Activated CD4-positive, alpha-beta T cell treated with anti-CD3 and anti-CD28 coated beads, Interleukin-2, amount 50 U/mL, for 48 hours (primary cell): ENCODE measurements at regions not wholly inside any gene's neighbourhood (a gene's known extent, or its start where the extent isn't known, plus 50 kb on each side); places are given as distances from the start of the nearest gene placed in this dataset.

ENCODE experiments used
- DNase-seq, 2 experiments: peaks; one replicate each; pipeline ENCODE4 v3.0.0-alpha.2; 2020

DNA sequence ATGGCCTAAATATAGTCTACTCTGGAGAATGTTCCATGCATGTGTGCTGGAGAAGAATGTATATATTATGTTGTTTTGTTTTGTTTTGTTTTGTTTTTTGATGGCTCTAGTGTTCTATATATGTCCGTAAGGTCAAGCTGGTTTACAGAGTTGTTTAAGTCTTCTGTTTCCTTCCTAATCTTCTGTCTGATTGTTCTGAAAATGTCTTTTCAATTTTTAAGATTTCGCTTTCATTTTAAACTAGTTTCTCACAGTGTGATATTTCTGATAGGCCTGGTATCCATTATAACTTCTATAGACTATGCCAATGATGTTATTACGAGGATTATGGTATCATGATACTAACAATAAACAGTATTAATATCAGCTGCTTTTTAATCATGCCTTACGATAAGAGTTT lies 1126.3 kb upstream of the SORCS1 start:
- no peak for DNase-seq

GRCh38 chr10:108275895-108276685 lies 1111.6 kb upstream of the SORCS1 start:
- no peak for DNase-seq

DNA sequence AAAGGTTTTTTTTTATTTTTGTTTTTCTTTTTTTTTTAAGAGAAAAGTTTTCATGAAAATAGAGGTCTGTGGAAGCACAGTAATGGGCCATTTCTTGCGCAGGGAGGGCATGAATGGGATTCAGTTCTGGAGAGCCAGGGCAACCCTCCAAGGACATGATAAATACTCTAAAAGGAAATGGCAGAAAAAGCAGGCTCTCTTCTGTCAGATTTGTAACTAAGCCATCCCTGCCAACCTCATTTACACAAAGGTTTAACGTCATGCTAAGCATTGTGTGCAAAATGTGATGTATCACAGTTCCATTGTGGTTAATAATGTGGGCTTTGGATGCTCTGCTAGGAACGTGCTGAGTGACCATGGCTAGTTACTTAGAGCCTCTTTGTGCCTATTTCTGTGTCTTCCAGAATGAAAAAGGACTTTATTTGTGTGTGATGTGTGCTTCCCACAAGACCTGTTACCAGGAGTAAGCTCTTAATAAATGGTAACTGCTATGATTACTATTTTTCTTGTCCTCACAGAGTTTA lies 1095.9 kb upstream of the SORCS1 start:
- no peak for DNase-seq

- DNase-seq: no peak
Observed at GRCh38 chr10:108254089-108254488, 1089.6 kb upstream of the SORCS1 start.

DNA sequence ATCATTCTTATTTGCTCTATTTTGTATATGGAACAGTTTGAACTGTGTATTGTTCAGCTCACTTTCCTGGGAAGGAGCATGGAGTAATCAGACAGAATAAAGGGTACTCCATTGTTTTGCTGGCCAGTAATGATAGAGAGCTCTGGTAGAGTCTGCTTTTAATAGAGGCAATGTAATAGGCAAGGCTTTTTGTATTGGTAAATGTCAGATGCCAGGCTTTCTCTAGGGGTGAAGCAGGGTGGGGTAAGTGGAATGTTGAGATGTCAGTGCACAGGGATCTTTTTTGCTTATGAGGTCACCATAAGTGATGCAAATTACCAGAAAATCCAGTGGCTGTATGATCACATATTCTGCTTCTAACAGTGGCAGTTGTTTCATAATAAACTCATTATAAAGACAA lies 1088.3 kb upstream of the SORCS1 start:
- DNase-seq: no peak

DNA sequence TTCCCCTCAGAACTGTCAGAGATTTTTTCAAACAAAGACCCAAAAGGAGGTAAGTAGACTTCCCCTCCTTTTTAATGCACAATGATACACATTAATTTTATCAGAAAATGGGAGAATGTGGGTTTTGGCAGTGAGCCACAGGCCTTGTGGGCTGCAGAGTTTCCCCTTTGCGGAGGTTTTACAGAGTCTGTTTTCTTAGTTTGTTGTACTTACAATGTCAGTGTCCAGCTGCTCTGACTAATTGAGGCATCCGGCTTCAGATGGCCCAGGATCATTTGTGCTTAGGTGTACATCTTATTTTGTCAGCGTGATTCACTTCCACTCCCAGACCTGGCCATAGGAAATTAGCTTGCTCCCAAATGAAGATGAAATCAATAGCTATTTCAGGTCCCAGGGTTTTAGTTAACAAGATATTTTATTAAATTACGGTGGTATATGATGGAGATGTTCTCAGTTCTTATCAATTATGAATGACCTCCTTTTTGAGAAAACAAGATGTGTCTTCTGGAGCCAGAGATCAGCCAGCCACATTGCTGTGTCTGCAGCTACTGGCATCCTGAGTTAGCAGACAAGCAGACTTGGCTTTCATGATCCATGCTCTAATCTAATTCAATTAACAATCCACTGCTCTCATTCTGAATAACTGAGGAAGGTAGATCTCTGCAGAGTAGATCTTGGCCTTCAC lies 1086.6 kb upstream of the SORCS1 start:
- no peak for DNase-seq

- no peak for DNase-seq
Observed at GRCh38 chr10:108249940-108250339, 1085.4 kb upstream of the SORCS1 start.

- no peak for DNase-seq
Observed at GRCh38 chr10:108244443-108245228, 1080.1 kb upstream of the SORCS1 start.

- DNase-seq: no peak
Observed at GRCh38 chr10:108241166-108241565, 1076.7 kb upstream of the SORCS1 start.

- DNase-seq: no peak
Observed at GRCh38 chr10:108238261-108238660, 1073.8 kb upstream of the SORCS1 start.

- DNase-seq: no peak
Observed at GRCh38 chr10:108230478-108231170, 1066.1 kb upstream of the SORCS1 start.

GRCh38 chr10:108208732-108209131 lies 1044.2 kb upstream of the SORCS1 start:
- no peak for DNase-seq

GRCh38 chr10:108208038-108208437 lies 1043.5 kb upstream of the SORCS1 start:
- DNase-seq: no peak

- no peak for DNase-seq
Observed at GRCh38 chr10:108204528-108205305, 1040.2 kb upstream of the SORCS1 start.

DNA sequence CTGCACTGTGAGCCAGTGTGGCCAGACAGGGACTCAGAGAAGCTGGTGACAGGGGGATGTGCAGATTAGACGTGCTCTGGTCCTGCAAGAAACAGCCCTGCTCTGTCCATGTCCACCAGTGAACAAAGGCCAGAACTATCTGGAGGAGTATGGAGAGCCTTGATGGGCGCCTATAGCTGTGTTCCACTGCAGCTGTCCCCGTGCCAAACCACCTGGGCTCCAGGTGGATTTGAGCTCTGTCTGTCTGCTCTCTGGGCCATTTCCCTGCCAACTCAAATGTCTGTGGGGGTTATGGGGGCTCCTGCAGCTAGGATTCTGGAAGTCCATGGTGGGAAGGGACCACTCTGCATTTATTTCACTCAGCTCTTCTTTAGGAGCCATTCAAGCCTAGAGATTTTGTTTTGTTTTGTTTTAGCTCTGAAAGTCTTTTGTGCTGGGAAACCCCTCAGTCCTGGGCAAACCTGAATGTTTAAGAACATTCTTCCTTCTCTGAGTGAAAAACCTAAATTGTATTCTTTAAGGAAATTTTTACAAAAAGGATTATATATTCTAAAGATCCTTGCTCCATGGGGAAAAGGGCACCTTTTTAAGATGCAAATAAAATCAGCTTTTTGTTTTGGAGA lies 1039.5 kb upstream of the SORCS1 start:
- DNase-seq: no peak

- no peak for DNase-seq
Observed at GRCh38 chr10:108187408-108188012, 1023.0 kb upstream of the SORCS1 start.

DNA sequence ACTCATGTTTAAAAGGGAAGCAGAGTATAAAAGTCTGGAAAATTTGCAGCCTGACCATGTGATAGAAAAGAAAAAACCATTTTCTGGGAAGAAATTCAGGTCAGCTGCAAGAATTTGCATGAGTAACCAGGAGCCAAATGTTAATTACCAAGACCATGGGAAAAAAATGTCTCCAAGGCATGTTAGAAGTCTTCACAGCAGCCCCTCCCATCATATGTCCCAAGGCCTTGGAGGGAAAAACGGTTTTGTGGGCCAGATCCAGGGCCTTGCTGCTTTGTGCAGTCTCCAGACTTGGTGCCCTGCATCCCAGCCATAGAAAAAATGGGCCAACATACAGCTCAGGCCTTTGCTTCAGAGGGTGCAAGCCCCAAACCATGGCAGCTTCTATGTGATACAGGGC lies 1019.6 kb upstream of the SORCS1 start:
- no peak for DNase-seq

GRCh38 chr10:108180878-108181277 lies 1016.4 kb upstream of the SORCS1 start:
- no peak for DNase-seq

GRCh38 chr10:108169846-108170245 lies 1005.3 kb upstream of the SORCS1 start:
- no peak for DNase-seq

GRCh38 chr10:108167766-108168165 lies 1003.3 kb upstream of the SORCS1 start:
- no peak for DNase-seq

DNA sequence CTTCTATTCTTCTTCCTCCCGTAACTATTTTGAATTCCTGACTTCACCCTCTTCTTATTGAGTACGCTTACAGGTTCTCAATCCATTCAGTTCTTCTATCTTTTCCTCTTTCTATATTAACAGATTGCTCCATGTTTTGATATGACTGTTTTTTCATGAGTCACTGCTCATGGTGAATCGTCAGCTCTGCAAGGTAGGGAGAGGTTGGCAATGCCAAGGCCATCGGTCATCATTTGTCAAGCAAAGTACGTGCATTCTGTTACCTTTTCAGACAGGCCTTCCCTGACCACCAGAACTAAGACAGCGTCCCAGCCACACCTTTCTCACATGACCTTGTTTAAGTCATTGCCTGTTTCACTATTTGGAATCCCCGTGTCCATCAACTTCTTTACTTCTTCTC lies 1001.9 kb upstream of the SORCS1 start:
- no peak for DNase-seq
